Coronary artery (tissue), 2 donors: ENCODE measurements at regions not wholly inside any gene's neighbourhood (a gene's known extent, or its start where the extent isn't known, plus 50 kb on each side); places are given as distances from the start of the nearest gene placed in this dataset.

Experiments used
- DNase-seq: peaks from one replicate; pipeline ENCODE4 v3.0.0-alpha.2; 2017; ENCODE audit warnings: low spot score
- H3K27ac ChIP-seq, 2 donors: fragments of 200-600 bp; sonication (generic); one replicate each; pipeline ENCODE4 v1.5.1; 2016 to 2019
- H3K4me3 ChIP-seq: fragments of 200-600 bp; sonication (generic); 2 replicates; pipeline ENCODE4 v1.5.1; 2016; ENCODE audit warnings: mild to moderate bottlenecking, moderate library complexity
- CTCF ChIP-seq: fragments of 200-600 bp; sonication (generic); IDR thresholded peaks from one replicate; pipeline ENCODE4 v1.5.1; 2019; ENCODE audit warnings: antibody characterized with exemption

GRCh38 chr7:9192969-9193368 lies 759.6 kb downstream of the NXPH1 start:
- no peak for TF ChIP-seq CTCF
- H3K27ac ChIP-seq, result no peak overlapping the region

GRCh38 chr7:9200626-9201025 lies 767.2 kb downstream of the NXPH1 start:
- TF ChIP-seq CTCF, result no peak
- DNase-seq, result no peak
- H3K27ac ChIP-seq, result no peak overlapping the region
- no peak overlapping the region for H3K4me3 ChIP-seq

More at GRCh38 chr7:9192969-9193368, 759.6 kb downstream of the NXPH1 start:
- no peak for DNase-seq
- no peak overlapping the region for H3K4me3 ChIP-seq

GRCh38 chr7:9201928-9202327 lies 768.5 kb downstream of the NXPH1 start:
- DNase-seq, result no peak
- no peak overlapping the region for H3K27ac ChIP-seq
- TF ChIP-seq CTCF, result no peak

GRCh38 chr7:9204571-9204970 lies 771.2 kb downstream of the NXPH1 start:
- no peak for DNase-seq
- no peak overlapping the region for H3K27ac ChIP-seq
- TF ChIP-seq CTCF, result no peak
- H3K4me3 ChIP-seq, result no peak overlapping the region

More at GRCh38 chr7:9201928-9202327, 768.5 kb downstream of the NXPH1 start:
- H3K4me3 ChIP-seq, result no peak overlapping the region

- DNase-seq, result no peak
- Histone ChIP-seq H3K27ac (no peak overlapping the region), H3K4me3 (no peak overlapping the region)
- no peak for TF ChIP-seq CTCF
These were observed 776.7 kb downstream of the NXPH1 start for GRCh38 chr7:9210114-9210513.

- TF ChIP-seq CTCF, result no peak
- Histone ChIP-seq H3K27ac (no peak overlapping the region), H3K4me3 (no peak overlapping the region)
- DNase-seq, result no peak
These were observed 783.8 kb downstream of the NXPH1 start for GRCh38 chr7:9217204-9217603.

GRCh38 chr7:9226500-9226899 lies 793.1 kb downstream of the NXPH1 start:
- Histone ChIP-seq H3K4me3 (no peak overlapping the region), H3K27ac (no peak overlapping the region)
- TF ChIP-seq CTCF, result no peak
- no peak for DNase-seq
